Smooth muscle cell (in vitro differentiated cells): ENCODE measurements at regions not wholly inside any gene's neighbourhood (a gene's known extent, or its start where the extent isn't known, plus 50 kb on each side); places are given as distances from the start of the nearest gene placed in this dataset.

Experiments used
- DNase-seq: peaks from one replicate; lab custom pipeline; 2025; ENCODE audit not compliant: unreplicated experiment; lab: John Stamatoyannopoulos, UW
- H2AFZ ChIP-seq: fragments of 200-600 bp; sonication (generic); 2 replicates; pipeline ENCODE4 v1.6.0; 2016; ENCODE audit warnings: antibody characterized with exemption, low read depth, mild to moderate bottlenecking
- H3F3A ChIP-seq: fragments of 200-600 bp; sonication (generic); 2 replicates; pipeline ENCODE4 v1.6.0; 2017; ENCODE audit warnings: antibody characterized with exemption, low read depth
- H3K27ac ChIP-seq: fragments of 200-600 bp; sonication (generic); 2 replicates; pipeline ENCODE4 v1.5.1; 2016; ENCODE audit warnings: low read depth, mild to moderate bottlenecking
- H3K27me3 ChIP-seq: fragments of 200-600 bp; sonication (generic); 2 replicates; pipeline ENCODE4 v1.6.1; 2016; ENCODE audit warnings: low read depth, mild to moderate bottlenecking
- H3K36me3 ChIP-seq: fragments of 200-600 bp; sonication (generic); 2 replicates; pipeline ENCODE4 v1.5.1; 2016; ENCODE audit warnings: low read depth
- H3K4me1 ChIP-seq: fragments of 200-600 bp; sonication (generic); 2 replicates; pipeline ENCODE4 v1.5.1; 2016; ENCODE audit warnings: low read depth
- H3K4me2 ChIP-seq: fragments of 200-600 bp; sonication (generic); 2 replicates; pipeline ENCODE4 v1.6.0; 2016; ENCODE audit warnings: mild to moderate bottlenecking
- H3K4me3 ChIP-seq: fragments of 200-600 bp; sonication (generic); 2 replicates; pipeline ENCODE4 v1.5.1; 2016; ENCODE audit warnings: mild to moderate bottlenecking
- H3K79me2 ChIP-seq: fragments of 200-600 bp; sonication (generic); 2 replicates; pipeline ENCODE4 v1.6.0; 2016; ENCODE audit warnings: low read depth, mild to moderate bottlenecking
- H3K9ac ChIP-seq: fragments of 200-600 bp; sonication (generic); 2 replicates; pipeline ENCODE4 v1.6.0; 2016; ENCODE audit warnings: low read depth
- H3K9me3 ChIP-seq: fragments of 200-600 bp; sonication (generic); replicated peaks from 2 replicates; pipeline ENCODE4 v1.5.1; 2016; ENCODE audit warnings: low read depth
- H4K20me1 ChIP-seq: fragments of 200-600 bp; sonication (generic); 2 replicates; pipeline ENCODE4 v1.6.0; 2016; ENCODE audit warnings: low read depth
- WGBS: methylation state at CpG from one replicate; pipeline ENCODE4 v1.1.7; 2016; ENCODE audit warnings: low lambda C conversion rate; 5-methylcytosine and 5-hydroxymethylcytosine counted together
- TF ChIP-seq, protein P1 (sequence below): fragments of 200-600 bp; sonication (generic); IDR thresholded peaks from 2 replicates; pipeline ENCODE4 v1.5.1; 2017; ENCODE audit warnings: borderline replicate concordance, mild to moderate bottlenecking, antibody characterized with exemption; ENCODE audit not compliant: insufficient read depth, poor library complexity, severe bottlenecking

DNA sequence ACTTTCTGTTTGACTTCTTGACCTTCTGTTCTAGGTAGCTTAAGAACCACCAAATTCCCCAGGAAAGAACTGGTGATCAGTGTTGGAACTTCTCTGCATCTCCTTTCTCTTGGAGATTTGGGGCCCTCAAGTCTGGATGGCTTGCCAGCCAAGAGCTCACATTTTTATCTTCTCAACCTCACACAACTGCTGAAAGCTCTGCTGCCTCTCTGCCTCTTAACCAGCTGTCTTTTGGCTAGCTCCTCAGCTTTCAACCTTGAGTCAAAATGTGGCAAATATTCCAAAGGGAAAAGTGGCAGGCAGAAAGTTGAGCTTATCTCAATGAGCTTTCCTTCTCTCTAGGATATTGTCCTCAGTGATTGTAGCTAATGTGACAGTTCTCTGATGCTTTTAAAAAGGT, 89.2 kb upstream of the CCDC190 start:
- no peak overlapping the region for H3K9ac ChIP-seq
- H3K9me3 ChIP-seq, result no peaks in the 10 kb centered on the region
- DNase-seq, result no peak
- no peaks in the 10 kb centered on the region for H3K79me2 ChIP-seq
- TF ChIP-seq, protein P1, sequence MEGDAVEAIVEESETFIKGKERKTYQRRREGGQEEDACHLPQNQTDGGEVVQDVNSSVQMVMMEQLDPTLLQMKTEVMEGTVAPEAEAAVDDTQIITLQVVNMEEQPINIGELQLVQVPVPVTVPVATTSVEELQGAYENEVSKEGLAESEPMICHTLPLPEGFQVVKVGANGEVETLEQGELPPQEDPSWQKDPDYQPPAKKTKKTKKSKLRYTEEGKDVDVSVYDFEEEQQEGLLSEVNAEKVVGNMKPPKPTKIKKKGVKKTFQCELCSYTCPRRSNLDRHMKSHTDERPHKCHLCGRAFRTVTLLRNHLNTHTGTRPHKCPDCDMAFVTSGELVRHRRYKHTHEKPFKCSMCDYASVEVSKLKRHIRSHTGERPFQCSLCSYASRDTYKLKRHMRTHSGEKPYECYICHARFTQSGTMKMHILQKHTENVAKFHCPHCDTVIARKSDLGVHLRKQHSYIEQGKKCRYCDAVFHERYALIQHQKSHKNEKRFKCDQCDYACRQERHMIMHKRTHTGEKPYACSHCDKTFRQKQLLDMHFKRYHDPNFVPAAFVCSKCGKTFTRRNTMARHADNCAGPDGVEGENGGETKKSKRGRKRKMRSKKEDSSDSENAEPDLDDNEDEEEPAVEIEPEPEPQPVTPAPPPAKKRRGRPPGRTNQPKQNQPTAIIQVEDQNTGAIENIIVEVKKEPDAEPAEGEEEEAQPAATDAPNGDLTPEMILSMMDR, result no peak
- no peaks in the 10 kb centered on the region for H4K20me1 ChIP-seq
- no peak overlapping the region for H3K4me3 ChIP-seq
- no peaks in the 10 kb centered on the region for H3F3A ChIP-seq
- H3K36me3 ChIP-seq, result no peaks in the 10 kb centered on the region
- H3K27ac ChIP-seq, result no peak overlapping the region
- H3K27me3 ChIP-seq, result no peaks in the 10 kb centered on the region
- no peaks in the 10 kb centered on the region for H3K4me1 ChIP-seq
- H2AFZ ChIP-seq, result no peak overlapping the region
- H3K4me2 ChIP-seq, result no peak overlapping the region

GRCh38 chr1:162946701-162947100, 85.7 kb upstream of the CCDC190 start:
- WGBS, result 90% methylated on average over 4 of the region's 4 CpGs
- Histone ChIP-seq H3K36me3 (no peaks in the 10 kb centered on the region), H3K9ac (no peak overlapping the region), H3K4me1 (peaks cover 10% of the 10 kb centered on the region), H3F3A (peaks cover 10% of the 10 kb centered on the region), H3K27ac (no peak overlapping the region), H3K27me3 (no peaks in the 10 kb centered on the region), H3K4me2 (no peak overlapping the region), H4K20me1 (no peaks in the 10 kb centered on the region), H2AFZ (no peak overlapping the region), H3K4me3 (no peak overlapping the region), H3K9me3 (no peaks in the 10 kb centered on the region), H3K79me2 (no peaks in the 10 kb centered on the region)
- TF ChIP-seq, protein P1, result no peak
- no peak for DNase-seq

DNA sequence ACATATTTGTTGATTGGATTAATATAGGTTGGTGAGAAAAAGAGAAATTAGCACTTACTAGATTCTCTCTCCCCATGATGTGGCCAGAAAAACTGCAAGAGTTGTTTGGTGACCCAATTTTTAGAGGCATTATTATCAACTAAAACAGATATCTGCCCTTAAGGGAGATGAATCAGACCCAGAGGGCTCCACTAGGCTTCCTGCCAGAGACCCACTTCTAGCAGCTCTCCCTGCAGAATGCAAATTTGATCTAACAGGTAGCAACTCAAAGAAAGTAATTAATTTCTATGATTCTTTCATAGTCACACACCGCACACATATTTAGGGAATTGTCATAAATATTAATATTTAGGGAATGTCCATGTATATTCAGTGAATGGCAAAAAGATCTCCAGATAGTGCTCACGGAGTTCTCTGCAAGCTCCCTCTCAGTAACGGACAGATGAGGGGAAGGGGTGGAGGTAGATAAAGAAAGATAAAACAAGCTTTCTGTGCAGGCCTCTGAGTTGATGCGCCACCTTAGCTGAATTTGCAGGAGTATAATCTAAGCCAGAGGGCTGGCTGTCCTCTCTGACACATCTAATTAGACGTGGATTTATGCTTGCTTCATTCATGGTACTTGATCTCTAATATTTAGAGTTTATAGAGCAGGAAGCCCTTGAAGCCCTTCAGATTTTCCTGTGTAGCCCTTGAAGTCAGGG, 84.1 kb upstream of the CCDC190 start:
- H3K4me2 ChIP-seq, result no peak overlapping the region
- 75% methylated on average over 5 of the region's 5 CpGs for WGBS

More for the DNA sequence above, 84.1 kb upstream of the CCDC190 start:
- Histone ChIP-seq H4K20me1 (no peaks in the 10 kb centered on the region), H3K4me1 (peaks cover 10% of the 10 kb centered on the region), H3K9me3 (no peaks in the 10 kb centered on the region), H3K27me3 (no peaks in the 10 kb centered on the region), H3K4me3 (no peak overlapping the region), H3K27ac (no peak overlapping the region), H3K79me2 (no peaks in the 10 kb centered on the region), H3K36me3 (no peaks in the 10 kb centered on the region), H3F3A (peaks cover 10% of the 10 kb centered on the region), H3K9ac (no peak overlapping the region), H2AFZ (no peak overlapping the region)
- TF ChIP-seq, protein P1, result no peak
- DNase-seq, result no peak
